ENCODE measurements at regions not wholly inside any gene's neighbourhood (a gene's known extent, or its start where the extent isn't known, plus 50 kb on each side); places are given as distances from the start of the nearest gene placed in this dataset.

DNA sequence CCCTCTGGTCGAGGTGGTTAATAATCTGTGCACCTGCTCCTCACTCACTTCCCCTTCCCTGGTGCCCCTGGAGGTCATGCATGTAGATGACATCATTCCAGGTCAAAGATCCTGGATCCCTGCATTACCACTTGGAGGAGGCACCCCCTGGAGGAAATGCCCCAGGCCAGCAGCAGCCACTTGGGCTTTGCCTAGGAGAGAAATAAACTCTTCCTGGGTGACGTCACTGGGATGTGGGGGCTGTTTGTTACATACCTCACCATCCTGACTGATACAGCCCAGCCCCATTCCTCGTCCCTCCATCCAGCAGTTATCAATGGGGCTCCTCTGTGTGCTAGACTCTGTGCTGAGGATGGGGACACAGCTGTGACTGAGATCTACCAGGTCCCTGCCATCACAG, 433.6 kb downstream of the PTPRU start:
- DNase-seq: no peak
- H3K36me3 Mint-ChIP-seq: no peaks in the 10 kb centered on the region
- no peak overlapping the region for H3K27ac Mint-ChIP-seq
- no peaks in the 10 kb centered on the region for H3K4me1 Mint-ChIP-seq
- no peak overlapping the region for H3K4me3 Mint-ChIP-seq
- H3K9me3 Mint-ChIP-seq: no peaks in the 10 kb centered on the region
- no peak for ATAC-seq (replicated peaks)
- peaks cover 14 to 16% of the 10 kb centered on the region in 2 donors for H3K27me3 Mint-ChIP-seq

DNA sequence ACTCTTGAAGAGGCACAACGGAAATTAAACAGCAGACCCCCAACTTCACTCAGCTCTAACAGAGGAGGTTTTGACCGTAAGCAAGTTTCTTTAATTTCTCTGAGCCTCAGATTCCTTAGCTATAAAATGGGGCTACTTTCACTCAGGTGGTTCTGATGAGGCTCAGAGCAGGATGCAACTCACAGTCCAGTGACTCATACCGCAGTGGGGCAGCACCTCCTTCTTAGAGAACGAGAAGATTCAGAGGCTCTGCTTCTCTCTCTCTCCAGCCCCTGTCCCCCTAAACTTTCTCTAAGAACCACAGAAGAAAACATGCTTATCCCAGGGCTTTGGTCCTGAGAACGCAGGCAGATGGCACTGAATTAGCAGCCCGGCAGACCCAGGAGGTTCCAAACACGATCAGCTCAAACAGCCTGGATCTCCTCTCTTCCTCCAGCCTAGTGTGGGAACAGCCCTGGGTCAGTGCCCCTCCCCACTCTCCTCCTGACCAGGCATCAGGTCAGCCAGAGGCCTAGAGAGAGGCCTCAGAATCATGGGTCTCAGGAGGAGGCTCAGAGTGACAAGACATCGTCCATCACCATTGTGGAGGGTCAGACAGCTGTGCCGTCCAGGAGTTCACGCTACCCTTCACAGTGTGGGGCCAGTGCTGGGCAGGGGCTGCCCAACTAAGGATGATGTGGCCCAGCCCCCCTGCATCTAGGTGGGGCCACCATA, 433.0 kb downstream of the PTPRU start:
- Mint-ChIP-seq H3K36me3 (no peaks in the 10 kb centered on the region), H3K4me3 (no peak overlapping the region), H3K27ac (no peak overlapping the region), H3K4me1 (no peaks in the 10 kb centered on the region), H3K9me3 (no peaks in the 10 kb centered on the region), H3K27me3 (peaks cover 20 to 22% of the 10 kb centered on the region in 2 donors)
- ATAC-seq (replicated peaks) (no peak), DNase-seq (no peak)

DNA sequence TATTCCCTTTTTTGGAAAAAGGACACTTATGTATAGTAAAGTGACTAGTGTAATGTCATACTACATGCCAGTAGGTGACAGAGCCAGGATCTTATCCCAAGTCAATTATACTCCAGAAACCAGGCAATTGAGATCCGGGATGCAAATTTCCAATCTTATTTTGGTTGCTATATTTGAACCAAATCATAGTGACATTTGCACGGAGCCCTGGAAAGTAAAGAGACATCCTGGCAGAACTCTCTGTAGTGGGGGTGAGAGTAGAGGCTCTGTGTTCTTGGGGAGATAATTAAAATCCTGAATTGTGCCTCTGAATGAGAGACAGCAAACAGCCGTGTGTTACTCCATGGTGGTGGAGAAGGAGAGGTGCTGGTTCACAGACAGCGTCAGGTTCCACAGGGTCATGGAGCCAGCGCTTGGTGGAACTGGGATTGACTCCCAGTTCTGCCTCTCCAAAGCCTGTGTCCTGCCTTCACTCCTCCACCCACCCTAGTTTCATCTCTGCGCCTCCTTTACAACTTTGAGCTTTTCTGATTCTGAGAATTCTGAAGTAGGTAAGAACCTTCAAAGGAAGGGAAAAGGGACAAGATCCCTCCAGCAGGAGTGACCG, 432.3 kb downstream of the PTPRU start:
- H3K9me3 Mint-ChIP-seq: no peaks in the 10 kb centered on the region
- no peak overlapping the region for H3K27ac Mint-ChIP-seq
- H3K36me3 Mint-ChIP-seq: no peaks in the 10 kb centered on the region
- no peak overlapping the region for H3K4me3 Mint-ChIP-seq
- no peak for DNase-seq
- no peaks in the 10 kb centered on the region for H3K4me1 Mint-ChIP-seq
- no peak for ATAC-seq (replicated peaks)
- H3K27me3 Mint-ChIP-seq: peaks cover 22 to 27% of the 10 kb centered on the region in 2 donors

DNA sequence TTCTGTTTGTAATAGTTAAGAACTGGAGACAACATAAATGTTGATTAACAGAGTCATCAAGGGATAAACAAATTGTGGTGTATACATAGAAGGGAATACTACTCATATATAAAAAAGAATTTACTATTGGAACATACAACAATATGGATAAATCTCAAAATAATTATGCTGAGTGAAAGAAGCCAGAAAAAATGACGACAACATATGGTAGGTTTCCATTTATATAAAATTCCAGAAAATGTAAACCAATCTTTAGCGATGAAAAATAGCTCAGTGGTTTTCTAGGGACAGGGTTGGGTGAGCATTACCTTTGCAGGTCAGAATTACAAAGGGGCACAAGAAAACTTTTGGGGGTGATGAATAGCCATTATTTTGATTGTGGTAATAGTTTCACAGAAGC, 431.6 kb downstream of the PTPRU start:
- DNase-seq (no peak), ATAC-seq (replicated peaks) (no peak)
- Mint-ChIP-seq H3K36me3 (no peaks in the 10 kb centered on the region), H3K27ac (no peak overlapping the region), H3K4me1 (no peaks in the 10 kb centered on the region), H3K27me3 (peaks cover 26 to 33% of the 10 kb centered on the region in 2 donors), H3K9me3 (no peaks in the 10 kb centered on the region), H3K4me3 (no peak overlapping the region)

DNA sequence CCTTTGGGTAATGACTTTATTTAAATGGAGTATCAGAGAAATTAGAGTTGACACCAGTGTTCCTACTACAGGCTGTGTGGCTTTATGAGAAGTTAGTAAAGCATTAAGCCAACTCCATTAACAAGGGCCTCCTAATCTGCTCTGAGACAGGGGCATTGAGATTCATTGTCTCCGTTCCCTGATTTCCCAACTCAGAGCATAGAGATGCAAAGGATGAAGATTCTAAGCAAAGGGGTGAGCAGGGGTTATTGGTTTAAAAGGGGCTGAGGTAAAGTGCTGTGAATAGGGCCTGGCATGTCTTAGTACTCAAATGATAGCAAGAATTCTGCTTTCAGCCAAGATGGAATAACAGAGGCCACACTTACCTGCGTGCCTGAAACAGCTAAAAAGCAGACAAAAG, 428.4 kb downstream of the PTPRU start:
- Mint-ChIP-seq H3K4me3 (no peak overlapping the region), H3K4me1 (no peaks in the 10 kb centered on the region), H3K36me3 (no peaks in the 10 kb centered on the region), H3K27me3 (peaks cover 31 to 47% of the 10 kb centered on the region in 2 donors), H3K27ac (no peak overlapping the region), H3K9me3 (peaks cover 6 to 7% of the 10 kb centered on the region in 2 donors)
- DNase-seq (no peak), ATAC-seq (replicated peaks) (no peak)

DNA sequence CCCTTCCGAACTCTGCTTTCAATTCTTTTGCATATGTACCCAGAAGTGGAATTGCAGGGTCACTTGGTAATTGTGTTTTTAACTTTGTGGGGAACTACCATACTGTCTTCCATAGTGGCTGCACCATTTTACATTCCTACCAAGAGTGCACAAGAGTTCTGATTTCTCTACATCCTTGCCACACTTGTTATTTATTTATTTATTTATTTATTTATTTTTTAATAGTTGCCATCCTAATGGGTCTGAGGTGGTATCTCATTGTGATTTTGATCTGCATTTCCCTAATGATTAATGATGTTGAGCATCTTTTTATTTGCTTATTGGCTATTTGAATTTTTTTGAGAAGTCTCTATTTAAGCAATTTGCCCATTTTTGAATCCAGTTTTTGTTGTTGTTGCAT, 422.4 kb downstream of the PTPRU start:
- no peaks in the 10 kb centered on the region for H3K4me1 Mint-ChIP-seq
- ATAC-seq (replicated peaks): no peak
- peaks cover 0 to 2% of the 10 kb centered on the region in 2 donors for H3K36me3 Mint-ChIP-seq
- H3K4me3 Mint-ChIP-seq: no peak overlapping the region
- peaks cover 9 to 15% of the 10 kb centered on the region in 2 donors for H3K9me3 Mint-ChIP-seq
- H3K27me3 Mint-ChIP-seq: peaks cover 19 to 32% of the 10 kb centered on the region in 2 donors
- no peak for DNase-seq
- H3K27ac Mint-ChIP-seq: no peak overlapping the region

DNA sequence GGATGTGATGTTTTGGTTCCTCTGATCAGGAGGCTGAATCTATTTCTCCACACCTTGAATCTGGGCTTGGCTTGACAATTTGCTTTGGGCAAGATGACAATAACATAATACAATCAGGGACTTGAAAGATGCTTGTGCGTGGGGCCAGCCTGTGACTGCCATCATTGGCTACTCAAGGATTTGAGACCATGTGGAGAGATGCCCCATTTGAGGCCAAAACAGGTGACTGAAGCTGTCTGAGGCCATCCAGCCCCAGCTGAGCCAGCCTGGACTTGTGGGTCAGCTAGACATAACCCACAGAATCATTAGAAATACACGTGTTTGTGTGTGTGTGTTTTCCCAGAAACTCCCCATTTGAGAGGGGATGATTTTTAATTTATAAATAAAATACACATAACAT, 421.5 kb downstream of the PTPRU start:
- Mint-ChIP-seq H3K9me3 (peaks cover 9 to 15% of the 10 kb centered on the region in 2 donors), H3K27me3 (peaks cover 15 to 25% of the 10 kb centered on the region in 2 donors), H3K27ac (no peak overlapping the region), H3K36me3 (peaks cover 0 to 2% of the 10 kb centered on the region in 2 donors), H3K4me1 (no peaks in the 10 kb centered on the region), H3K4me3 (no peak overlapping the region)
- DNase-seq (no peak), ATAC-seq (replicated peaks) (no peak)

DNA sequence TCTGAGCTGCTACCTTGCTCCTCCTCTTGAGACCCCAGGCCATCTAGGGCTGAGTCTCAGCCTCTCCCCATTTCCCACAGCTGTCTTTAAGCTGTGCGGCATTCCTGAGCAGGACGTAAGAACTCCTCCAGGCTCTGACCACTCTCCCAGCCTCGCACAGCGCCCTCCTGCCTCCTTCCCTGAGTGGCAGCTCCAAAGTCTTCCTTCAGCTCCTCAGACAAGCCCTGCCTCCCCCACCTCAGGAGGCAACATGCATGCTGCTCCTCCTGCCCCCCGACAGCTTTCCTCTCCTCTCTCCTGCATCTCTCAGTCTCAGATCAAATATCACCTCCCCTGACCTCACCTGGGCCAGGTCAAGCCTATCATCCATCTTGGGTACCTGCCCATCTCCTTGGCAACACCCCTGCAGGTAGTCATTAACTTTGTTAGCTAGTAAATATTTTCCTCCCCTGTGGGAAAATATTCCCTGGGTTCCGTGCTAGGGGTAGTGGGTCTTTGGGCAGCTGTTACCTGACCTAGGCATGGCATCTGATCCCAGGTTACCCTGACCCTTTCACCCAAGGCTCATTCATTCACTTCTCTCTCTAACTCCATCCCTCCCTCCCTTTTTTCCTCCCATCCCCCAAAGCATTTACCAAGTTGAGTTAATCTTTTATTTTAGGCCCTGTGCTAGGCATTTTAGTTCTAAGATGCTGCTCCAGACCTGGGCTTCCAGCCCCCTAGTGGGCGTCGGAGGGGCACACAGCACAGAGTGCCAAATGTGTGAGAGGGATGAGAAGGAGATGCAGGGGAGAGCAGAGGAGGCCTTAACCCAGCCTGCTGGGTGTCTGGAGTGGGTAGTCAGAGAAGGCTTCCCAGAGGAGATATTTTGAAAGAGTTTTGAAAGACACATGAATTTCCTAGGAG, 419.9 kb downstream of the PTPRU start:
- Mint-ChIP-seq H3K4me3 (no peak overlapping the region), H3K9me3 (peaks cover 3 to 13% of the 10 kb centered on the region in 2 donors), H3K27ac (no peak overlapping the region), H3K4me1 (no peaks in the 10 kb centered on the region), H3K36me3 (peaks cover 0 to 2% of the 10 kb centered on the region in 2 donors), H3K27me3 (peaks cover 10 to 16% of the 10 kb centered on the region in 2 donors)
- DNase-seq: no peak
- peak in 1 of 2 donors; percentile 47 for ATAC-seq (replicated peaks)

DNA sequence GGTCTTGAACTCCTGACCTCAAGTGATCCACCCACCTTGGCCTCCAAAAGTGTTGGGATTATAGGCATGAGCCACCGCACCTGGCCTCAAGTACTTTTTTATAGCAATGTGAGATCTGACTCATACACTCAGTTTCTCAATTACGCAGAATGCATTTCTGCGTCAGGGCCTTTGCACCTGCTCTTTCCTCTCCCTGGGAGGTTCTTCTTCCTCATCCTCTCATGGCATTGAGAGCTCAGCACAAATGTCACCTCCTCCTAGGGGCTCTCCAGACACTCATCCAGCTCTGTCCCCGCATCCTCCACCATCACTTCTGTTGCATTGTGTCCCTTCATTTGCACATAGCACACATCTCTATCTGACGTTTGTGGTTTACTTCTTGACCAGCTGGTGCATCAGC, 418.8 kb downstream of the PTPRU start:
- H3K4me1 Mint-ChIP-seq: no peaks in the 10 kb centered on the region
- peaks cover 0 to 2% of the 10 kb centered on the region in 2 donors for H3K36me3 Mint-ChIP-seq
- DNase-seq (no peak), ATAC-seq (replicated peaks) (no peak)
- no peak overlapping the region for H3K27ac Mint-ChIP-seq
- H3K9me3 Mint-ChIP-seq: peaks cover 3 to 9% of the 10 kb centered on the region in 2 donors
- no peak overlapping the region for H3K4me3 Mint-ChIP-seq
- peaks cover 11 to 13% of the 10 kb centered on the region in 2 donors for H3K27me3 Mint-ChIP-seq

DNA sequence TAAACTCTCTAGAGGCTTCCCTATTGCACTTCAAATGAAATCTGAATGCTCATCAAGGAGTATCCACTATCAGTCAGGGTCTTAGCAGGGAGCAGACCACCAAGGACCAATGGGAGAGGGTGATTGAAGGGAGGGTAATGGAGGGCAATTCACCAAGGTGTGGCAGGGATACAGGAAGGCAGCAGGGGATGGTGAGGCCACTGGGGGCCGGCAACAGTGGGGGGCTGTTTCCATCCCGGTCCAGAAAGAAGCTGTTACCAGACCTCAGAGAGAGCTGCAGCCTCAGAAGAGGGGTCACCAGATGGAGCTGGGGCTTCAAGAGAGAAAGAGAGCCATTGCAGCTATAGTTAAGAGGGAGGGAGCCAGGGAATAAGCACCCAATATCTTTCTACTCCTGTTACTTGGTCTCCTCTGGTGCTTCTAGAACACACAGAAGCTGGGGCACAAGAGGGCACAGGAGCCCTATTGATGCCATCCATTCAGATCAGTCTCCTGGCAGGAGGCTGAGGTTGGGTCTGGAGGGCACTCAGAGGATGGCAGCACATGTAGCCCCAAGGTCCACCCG, 417.6 kb downstream of the PTPRU start:
- DNase-seq (no peak), ATAC-seq (replicated peaks) (no peak)
- peaks cover 18 to 22% of the 10 kb centered on the region in 2 donors for H3K27me3 Mint-ChIP-seq
- peaks cover 0 to 2% of the 10 kb centered on the region in 2 donors for H3K36me3 Mint-ChIP-seq
- H3K4me3 Mint-ChIP-seq: no peak overlapping the region
- H3K4me1 Mint-ChIP-seq: no peaks in the 10 kb centered on the region
- H3K27ac Mint-ChIP-seq: no peak overlapping the region
- H3K9me3 Mint-ChIP-seq: peaks cover 3 to 4% of the 10 kb centered on the region in 2 donors

DNA sequence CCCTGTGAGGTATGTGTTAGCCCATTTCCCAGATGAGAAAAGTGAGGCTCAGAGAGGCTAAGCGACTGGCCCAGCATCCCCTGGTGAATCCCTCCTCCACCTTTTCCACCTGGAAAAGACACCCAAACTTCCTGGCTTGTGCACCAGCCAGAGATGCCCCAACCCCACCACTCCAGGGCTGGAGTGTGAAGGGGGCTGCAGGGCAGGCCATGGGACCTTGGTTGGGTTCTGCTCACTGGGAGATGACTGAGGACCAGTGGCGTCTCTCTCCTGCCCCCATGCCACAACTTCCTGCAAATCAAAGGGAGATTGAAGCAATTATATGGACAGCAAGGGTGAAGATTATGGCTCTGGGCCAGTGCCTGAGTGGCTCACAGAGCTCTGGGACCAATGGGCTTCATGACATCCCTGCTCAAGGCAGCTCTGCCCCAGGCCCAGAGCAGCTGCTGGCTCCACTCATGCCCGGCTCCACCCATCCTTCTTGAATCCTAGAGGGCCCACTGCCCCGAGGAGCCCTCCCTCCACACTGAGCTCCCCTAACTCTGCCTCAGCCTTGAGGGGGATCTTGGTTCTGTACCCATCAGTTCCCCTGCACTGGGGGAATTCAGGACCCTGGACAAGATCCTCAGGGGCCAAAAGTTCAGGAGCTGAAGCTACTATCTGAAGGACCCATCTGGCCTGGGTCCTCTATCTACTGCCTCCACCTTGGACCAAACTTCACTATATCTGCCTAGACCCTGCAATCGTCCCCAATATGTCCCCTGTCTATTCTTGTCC, 416.9 kb downstream of the PTPRU start:
- no peak for ATAC-seq (replicated peaks)
- Mint-ChIP-seq H3K36me3 (peaks cover 0 to 2% of the 10 kb centered on the region in 2 donors), H3K27ac (no peak overlapping the region), H3K9me3 (peaks cover 3 to 4% of the 10 kb centered on the region in 2 donors), H3K4me1 (no peaks in the 10 kb centered on the region), H3K27me3 (peaks cover 21 to 22% of the 10 kb centered on the region in 2 donors), H3K4me3 (no peak overlapping the region)
- no peak for DNase-seq

DNA sequence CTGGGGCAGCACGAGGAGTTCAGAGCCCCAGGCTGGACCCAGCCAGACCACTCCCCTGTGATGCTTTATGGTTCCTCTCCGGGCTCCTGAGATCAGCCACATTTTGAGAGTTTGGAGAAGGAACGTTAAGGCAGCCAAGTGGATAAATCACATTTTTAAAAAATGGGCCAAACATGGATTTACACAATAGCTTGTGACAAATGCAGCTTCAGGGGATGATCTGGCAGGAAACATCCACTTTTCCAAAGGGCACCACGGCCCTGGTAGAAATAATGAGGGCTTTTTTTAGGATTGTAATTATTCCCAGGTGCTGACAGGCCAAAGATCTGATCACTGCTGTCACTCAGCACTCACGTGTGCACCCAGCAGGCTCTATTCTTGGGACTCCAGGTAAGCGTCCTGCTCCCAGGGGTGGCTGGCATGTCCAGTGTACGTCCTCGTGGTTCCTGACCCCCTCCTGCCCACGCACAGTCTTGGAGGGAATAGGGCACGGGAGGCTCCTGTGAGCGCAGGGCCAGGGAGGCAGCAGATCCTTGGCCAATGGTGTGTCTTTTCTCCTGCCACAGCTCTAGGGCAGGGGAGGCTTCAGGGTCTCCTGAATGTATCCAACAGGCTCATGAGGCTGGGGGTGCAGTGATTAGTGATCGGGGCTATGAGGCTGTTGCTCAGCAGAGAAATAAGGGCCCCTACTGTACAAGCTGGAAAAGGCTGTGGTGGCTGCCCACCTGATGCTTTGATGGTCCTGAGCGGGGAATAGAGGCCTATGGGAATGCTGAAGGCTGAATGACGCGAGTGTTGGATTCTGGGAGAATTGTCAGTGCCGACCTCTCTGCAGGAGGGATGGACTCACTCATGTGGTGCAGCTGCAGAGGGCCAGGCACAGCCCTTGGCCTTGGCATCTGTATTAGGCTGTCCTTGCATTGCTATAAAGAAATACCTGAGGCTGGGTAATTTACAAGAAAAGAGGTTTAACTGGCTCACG, 415.7 kb downstream of the PTPRU start:
- Mint-ChIP-seq H3K9me3 (peaks cover 3 to 4% of the 10 kb centered on the region in 2 donors), H3K27me3 (peaks cover 25 to 31% of the 10 kb centered on the region in 2 donors), H3K27ac (no peak overlapping the region), H3K4me3 (no peak overlapping the region), H3K4me1 (no peaks in the 10 kb centered on the region), H3K36me3 (peaks cover 0 to 2% of the 10 kb centered on the region in 2 donors)
- DNase-seq (no peak), ATAC-seq (replicated peaks) (no peak)

DNA sequence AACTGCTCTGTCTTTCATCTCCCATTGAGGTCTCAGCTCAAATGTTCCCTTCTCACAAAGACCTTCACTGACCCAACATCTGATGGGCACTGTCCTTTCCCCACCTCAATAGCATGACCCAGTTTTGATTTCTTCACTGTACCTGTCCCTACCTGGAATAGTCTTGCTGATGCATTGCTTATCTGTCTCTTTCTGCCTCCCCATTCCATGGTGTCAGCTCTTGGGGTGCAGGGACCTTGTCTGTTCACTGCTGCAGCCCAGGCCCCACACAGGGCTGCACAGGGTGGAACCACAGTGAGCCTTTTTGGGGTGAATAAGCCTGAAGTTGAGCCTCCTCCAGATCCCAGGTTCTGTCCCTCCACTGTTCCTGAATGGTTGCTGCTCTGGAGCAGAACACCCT, 414.9 kb downstream of the PTPRU start:
- H3K36me3 Mint-ChIP-seq: no peaks in the 10 kb centered on the region
- H3K4me1 Mint-ChIP-seq: no peaks in the 10 kb centered on the region
- no peak overlapping the region for H3K4me3 Mint-ChIP-seq
- no peak overlapping the region for H3K27ac Mint-ChIP-seq
- peaks cover 18 to 25% of the 10 kb centered on the region in 2 donors for H3K27me3 Mint-ChIP-seq
- ATAC-seq (replicated peaks): no peak
- no peak for DNase-seq
- H3K9me3 Mint-ChIP-seq: peaks cover 3 to 4% of the 10 kb centered on the region in 2 donors
